ENCODE measurements at regions not wholly inside any gene's neighbourhood (a gene's known extent, or its start where the extent isn't known, plus 50 kb on each side); places are given as distances from the start of the nearest gene placed in this dataset.

DNA sequence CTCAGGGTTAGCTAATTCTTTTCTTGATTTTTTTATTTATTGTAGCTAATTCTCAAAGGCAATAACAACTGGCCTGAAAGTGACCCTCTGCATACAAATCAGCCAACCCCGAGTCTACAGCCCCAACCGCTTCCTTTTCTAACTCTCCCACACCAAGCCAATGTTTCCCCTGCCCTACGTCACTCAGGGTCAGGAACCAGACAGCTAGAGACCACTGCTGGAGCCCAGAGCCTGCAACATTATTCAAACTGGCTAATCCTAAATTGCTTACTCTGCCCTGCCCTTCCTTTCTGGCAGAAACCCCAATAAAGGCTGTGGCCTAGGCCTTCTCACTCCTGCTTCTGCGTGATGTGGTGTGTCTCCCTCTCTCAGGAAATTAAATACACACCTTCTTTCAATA is 320.7 kb downstream of the CBLN4 start:
- Mint-ChIP-seq H3K4me1 (peaks cover 2% of the 10 kb centered on the region), H3K4me3 (no peak overlapping the region), H3K27ac (no peak overlapping the region), H3K27me3 (ENCODE audit: insufficient read depth) (no peaks in the 10 kb centered on the region), H3K36me3 (ENCODE audit: low read depth) (no peaks in the 10 kb centered on the region), H3K9me3 (no peaks in the 10 kb centered on the region)
- Histone ChIP-seq H3K27ac (ENCODE audit: low read depth, low read length) (no peak overlapping the region), H3K4me1 (ENCODE audit: control insufficient read depth, insufficient read depth, low read length) (no peaks in the 10 kb centered on the region), H3K27me3 (ENCODE audit: control insufficient read depth, insufficient read depth, low read length, poor library complexity, severe bottlenecking) (no peaks in the 10 kb centered on the region), H3K36me3 (ENCODE audit: control insufficient read depth, insufficient read depth, low read length) (no peaks in the 10 kb centered on the region), H3K9ac (ENCODE audit: extremely low read depth, low read length, poor library complexity, severe bottlenecking) (no peak overlapping the region), H3K4me3 (ENCODE audit: low read length) (no peak overlapping the region), H3K9me3 (ENCODE audit: control insufficient read depth, low read length) (peaks cover 40% of the 10 kb centered on the region)
- DNase-seq: no peak
- WGBS, 2 experiments (ENCODE audit: insufficient coverage in 1 of 2, insufficient read length in 1 of 2): 75% methylated on average over 4 of the region's 4 CpGs; no CpG with 5 or more reads in 1 of the 2 experiments
- TF ChIP-seq, protein P1, sequence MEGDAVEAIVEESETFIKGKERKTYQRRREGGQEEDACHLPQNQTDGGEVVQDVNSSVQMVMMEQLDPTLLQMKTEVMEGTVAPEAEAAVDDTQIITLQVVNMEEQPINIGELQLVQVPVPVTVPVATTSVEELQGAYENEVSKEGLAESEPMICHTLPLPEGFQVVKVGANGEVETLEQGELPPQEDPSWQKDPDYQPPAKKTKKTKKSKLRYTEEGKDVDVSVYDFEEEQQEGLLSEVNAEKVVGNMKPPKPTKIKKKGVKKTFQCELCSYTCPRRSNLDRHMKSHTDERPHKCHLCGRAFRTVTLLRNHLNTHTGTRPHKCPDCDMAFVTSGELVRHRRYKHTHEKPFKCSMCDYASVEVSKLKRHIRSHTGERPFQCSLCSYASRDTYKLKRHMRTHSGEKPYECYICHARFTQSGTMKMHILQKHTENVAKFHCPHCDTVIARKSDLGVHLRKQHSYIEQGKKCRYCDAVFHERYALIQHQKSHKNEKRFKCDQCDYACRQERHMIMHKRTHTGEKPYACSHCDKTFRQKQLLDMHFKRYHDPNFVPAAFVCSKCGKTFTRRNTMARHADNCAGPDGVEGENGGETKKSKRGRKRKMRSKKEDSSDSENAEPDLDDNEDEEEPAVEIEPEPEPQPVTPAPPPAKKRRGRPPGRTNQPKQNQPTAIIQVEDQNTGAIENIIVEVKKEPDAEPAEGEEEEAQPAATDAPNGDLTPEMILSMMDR (conservative IDR thresholded peaks at IDR 0.05): no peak

DNA sequence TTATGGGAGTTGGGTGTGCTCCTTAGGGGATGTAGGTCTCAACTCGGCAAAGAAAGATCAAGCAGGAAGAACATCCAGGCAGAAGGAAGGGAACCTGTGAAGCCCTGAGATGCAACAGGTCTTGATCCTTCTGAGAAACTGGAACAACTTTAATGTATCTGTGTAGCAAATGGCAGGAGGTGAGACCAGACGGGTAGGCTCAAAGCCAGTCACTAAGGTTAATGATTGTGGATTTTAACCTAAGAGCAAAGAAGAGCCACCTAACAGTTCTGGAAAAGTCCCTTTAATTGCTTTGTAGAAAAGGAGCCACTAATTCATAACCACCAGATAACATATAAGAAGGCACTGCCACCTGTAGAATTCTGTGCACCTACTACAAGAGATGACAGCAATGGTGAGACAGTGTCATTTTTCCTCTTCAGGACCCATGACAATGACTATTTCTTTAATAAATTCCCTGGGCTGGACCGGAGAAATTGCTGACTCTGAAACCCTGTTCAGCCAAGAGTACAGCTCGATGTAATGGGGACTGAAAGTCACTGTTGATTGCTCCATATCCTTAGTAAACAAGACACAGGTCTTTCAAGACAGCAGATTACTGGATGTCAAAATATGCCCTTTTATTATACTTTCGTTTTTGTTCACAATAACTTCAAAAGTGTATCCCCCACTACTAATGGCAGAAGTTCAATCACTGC is 326.2 kb downstream of the CBLN4 start:
- Mint-ChIP-seq H3K4me3 (no peak overlapping the region), H3K27ac (no peak overlapping the region), H3K4me1 (peaks cover 12% of the 10 kb centered on the region), H3K9me3 (no peaks in the 10 kb centered on the region), H3K36me3 (ENCODE audit: low read depth) (no peaks in the 10 kb centered on the region), H3K27me3 (ENCODE audit: insufficient read depth) (no peaks in the 10 kb centered on the region)
- no peaks in the 10 kb centered on the region for H3K36me3 ChIP-seq (ENCODE audit: control insufficient read depth, insufficient read depth, low read length)
- no peak overlapping the region for H3K4me3 ChIP-seq (ENCODE audit: low read length)
- no peaks in the 10 kb centered on the region for H3K27me3 ChIP-seq (ENCODE audit: control insufficient read depth, insufficient read depth, low read length, poor library complexity, severe bottlenecking)
- no peak overlapping the region for H3K9ac ChIP-seq (ENCODE audit: extremely low read depth, low read length, poor library complexity, severe bottlenecking)
- peaks cover 55% of the 10 kb centered on the region for H3K9me3 ChIP-seq (ENCODE audit: control insufficient read depth, low read length)
- TF ChIP-seq, protein P1 (conservative IDR thresholded peaks at IDR 0.05): no peak
- H3K27ac ChIP-seq (ENCODE audit: low read depth, low read length): no peak overlapping the region
- WGBS, 2 experiments (ENCODE audit: insufficient coverage in 1 of 2, insufficient read length in 1 of 2): 79 to 81% methylated on average over 4 to 5 of the region's 5 CpGs
- no peak for DNase-seq
- H3K4me1 ChIP-seq (ENCODE audit: control insufficient read depth, insufficient read depth, low read length): no peaks in the 10 kb centered on the region

DNA sequence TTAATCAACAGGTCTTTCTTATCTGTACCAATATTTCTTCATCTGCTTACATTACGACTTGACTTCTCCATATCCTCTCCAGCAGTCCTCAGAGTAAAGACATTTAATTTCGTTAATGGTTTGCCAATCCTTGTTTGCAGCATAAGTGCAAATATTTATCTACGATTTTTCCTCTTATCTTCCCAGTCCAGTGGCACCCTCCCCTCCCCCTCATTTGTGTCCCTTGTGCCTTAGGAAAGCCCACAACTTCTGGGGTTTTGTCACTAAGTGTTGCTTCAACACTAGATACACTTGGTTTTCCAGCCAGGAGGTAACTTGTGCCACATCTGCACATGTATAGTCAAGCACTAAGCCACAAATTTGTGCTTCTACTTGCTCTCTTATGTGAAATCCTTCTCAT is 327.2 kb downstream of the CBLN4 start:
- TF ChIP-seq, protein P1 (conservative IDR thresholded peaks at IDR 0.05): no peak
- H3K27ac ChIP-seq (ENCODE audit: low read depth, low read length): no peak overlapping the region
- DNase-seq: no peak
- Mint-ChIP-seq H3K27ac (no peak overlapping the region), H3K27me3 (ENCODE audit: insufficient read depth) (no peaks in the 10 kb centered on the region), H3K4me3 (no peak overlapping the region), H3K4me1 (peaks cover 12% of the 10 kb centered on the region), H3K36me3 (ENCODE audit: low read depth) (no peaks in the 10 kb centered on the region), H3K9me3 (no peaks in the 10 kb centered on the region)
- H3K36me3 ChIP-seq (ENCODE audit: control insufficient read depth, insufficient read depth, low read length): no peaks in the 10 kb centered on the region
- no peaks in the 10 kb centered on the region for H3K27me3 ChIP-seq (ENCODE audit: control insufficient read depth, insufficient read depth, low read length, poor library complexity, severe bottlenecking)
- 66 to 77% methylated on average over 3 of the region's 3 CpGs for WGBS, 2 experiments (ENCODE audit: insufficient coverage in 1 of 2, insufficient read length in 1 of 2)
- H3K4me1 ChIP-seq (ENCODE audit: control insufficient read depth, insufficient read depth, low read length): no peaks in the 10 kb centered on the region
- no peak overlapping the region for H3K4me3 ChIP-seq (ENCODE audit: low read length)
- peaks cover 59% of the 10 kb centered on the region for H3K9me3 ChIP-seq (ENCODE audit: control insufficient read depth, low read length)
- H3K9ac ChIP-seq (ENCODE audit: extremely low read depth, low read length, poor library complexity, severe bottlenecking): no peak overlapping the region

Measured in endodermal cell (in vitro differentiated cells).